ENCODE measurements at regions not wholly inside any gene's neighbourhood (a gene's known extent, or its start where the extent isn't known, plus 50 kb on each side); places are given as distances from the start of the nearest gene placed in this dataset.

GRCh38 chr7:68441645-68442044 is 1156.6 kb upstream of the AUTS2 start (continued):
- no peak for TF ChIP-seq ATF3 (IDR thresholded peaks at IDR 0.05; ENCODE audit: insufficient read depth, low read depth, low read length)
- TF ChIP-seq EZH2 (IDR thresholded peaks at IDR 0.05; ENCODE audit: low read depth, low read length, severe bottlenecking), result no peak
- TF ChIP-seq SP2 (IDR thresholded peaks at IDR 0.05; ENCODE audit: low read length), result no peak
- TF ChIP-seq RAD21 (IDR thresholded peaks at IDR 0.05 in 1 of 2, conservative IDR thresholded peaks at IDR 0.05 in 1 of 2; ENCODE audit: low read depth in 2 of 2, low read length in 2 of 2), result no peak

All from H1 (cell line).